GM23338 (cell line): ENCODE measurements at regions not wholly inside any gene's neighbourhood (a gene's known extent, or its start where the extent isn't known, plus 50 kb on each side); places are given as distances from the start of the nearest gene placed in this dataset.

ENCODE experiments used
- ATAC-seq: fragments of 200-7000 bp; cut with Tn5 transposase; 3 replicates; pipeline ENCODE4 v1.9.1; 2020
- DNase-seq: peaks from one replicate; pipeline ENCODE4 v3.0.0-alpha.2; 2015; ENCODE audit warnings: low spot score
- H2AFZ ChIP-seq: fragments of 200-600 bp; sonication (generic); 2 replicates; pipeline ENCODE4 v1.8.0; 2016; ENCODE audit warnings: antibody characterized with exemption, mild to moderate bottlenecking, moderate library complexity
- H3F3A ChIP-seq: fragments of 200-600 bp; sonication (generic); replicated peaks from 2 replicates; pipeline ENCODE4 v1.8.0; 2017; ENCODE audit warnings: antibody characterized with exemption, mixed run types, low read depth
- H3K27ac ChIP-seq: fragments of 200-600 bp; sonication (generic); 2 replicates; pipeline ENCODE4 v1.6.1; 2016; ENCODE audit warnings: low read depth
- H3K27me3 ChIP-seq: fragments of 200-600 bp; sonication (generic); 2 replicates; pipeline ENCODE4 v1.8.0; 2016; ENCODE audit warnings: mild to moderate bottlenecking, mixed run types, moderate library complexity; ENCODE audit not compliant: insufficient read depth
- H3K36me3 ChIP-seq: fragments of 200-600 bp; sonication (generic); 2 replicates; pipeline ENCODE4 v1.8.0; 2016; ENCODE audit warnings: mild to moderate bottlenecking; ENCODE audit not compliant: insufficient read depth
- H3K4me1 ChIP-seq: fragments of 200-600 bp; sonication (generic); 2 replicates; pipeline ENCODE4 v1.8.0; 2016; ENCODE audit warnings: mild to moderate bottlenecking, moderate library complexity; ENCODE audit not compliant: insufficient read depth
- H3K4me2 ChIP-seq: fragments of 200-600 bp; sonication (generic); 2 replicates; pipeline ENCODE4 v1.7.1; 2017; ENCODE audit warnings: mixed run types
- H3K4me3 ChIP-seq: fragments of 200-600 bp; sonication (generic); 2 replicates; pipeline ENCODE4 v1.6.1; 2016; ENCODE audit warnings: mixed run types
- H3K79me2 ChIP-seq: fragments of 200-600 bp; sonication (generic); replicated peaks from 2 replicates; pipeline ENCODE4 v1.8.0; 2017; ENCODE audit warnings: mild to moderate bottlenecking; ENCODE audit not compliant: insufficient read depth
- H3K9me2 ChIP-seq: fragments of 200-600 bp; sonication (generic); 2 replicates; pipeline ENCODE4 v1.8.0; 2017; ENCODE audit not compliant: insufficient read depth
- H4K20me1 ChIP-seq: fragments of 200-600 bp; sonication (generic); replicated peaks from 2 replicates; pipeline ENCODE4 v1.8.0; 2017; ENCODE audit warnings: mild to moderate bottlenecking; ENCODE audit not compliant: insufficient read depth
- H3K27ac Mint-ChIP-seq: 2 replicates; pipeline ENCODE4 v1.8.0; 2020; ENCODE audit warnings: inconsistent platforms, mild to moderate bottlenecking, moderate library complexity, mixed read lengths
- H3K27me3 Mint-ChIP-seq: 3 replicates; pipeline ENCODE4 v1.8.0; 2022; ENCODE audit warnings: low read depth, mild to moderate bottlenecking, moderate library complexity, mixed read lengths, inconsistent platforms; ENCODE audit not compliant: insufficient read depth, poor library complexity
- H3K36me3 Mint-ChIP-seq: 3 replicates; pipeline ENCODE4 v1.8.0; 2021; ENCODE audit warnings: low read depth, mild to moderate bottlenecking, inconsistent platforms, moderate library complexity, mixed read lengths
- H3K4me1 Mint-ChIP-seq: 3 replicates; pipeline ENCODE4 v1.8.0; 2020; ENCODE audit warnings: mild to moderate bottlenecking, inconsistent platforms, mixed read lengths
- H3K4me3 Mint-ChIP-seq: 3 replicates; pipeline ENCODE4 v1.8.0; 2021; ENCODE audit warnings: moderate library complexity, mild to moderate bottlenecking, inconsistent platforms, mixed read lengths
- H3K9me3 Mint-ChIP-seq: 3 replicates; pipeline ENCODE4 v1.8.0; 2020; ENCODE audit warnings: moderate library complexity, mild to moderate bottlenecking, inconsistent platforms, mixed read lengths
- CREB1 ChIP-seq: fragments of 250-450 bp; sonication (Bioruptor Pico); IDR thresholded peaks from 2 replicates; pipeline ENCODE4 v1.5.0; 2020; ENCODE audit warnings: low read depth, mild to moderate bottlenecking, moderate library complexity
- CTCF ChIP-seq, 2 experiments: fragments of 200-600 bp in 1 of 2; sonication (generic) in 1 of 2; conservative IDR thresholded peaks; 2 replicates each; pipeline versions ENCODE4 v1.5.1 to v1.6.1; 2016 to 2017; ENCODE audit warnings: antibody characterized with exemption in 2 of 2, low read depth in 2 of 2, mild to moderate bottlenecking in 2 of 2, moderate library complexity in 1 of 2
- EZH2 ChIP-seq: fragments of 200-600 bp; sonication (generic); IDR thresholded peaks from one replicate; pipeline ENCODE4 v1.8.0; 2017; ENCODE audit warnings: antibody characterized with exemption, mild to moderate bottlenecking, low read depth; ENCODE audit not compliant: unreplicated experiment
- EZH2phosphoT487 ChIP-seq: fragments of 200-600 bp; sonication (generic); IDR thresholded peaks from one replicate; pipeline ENCODE4 v1.8.1; 2018; ENCODE audit warnings: antibody characterized with exemption; ENCODE audit not compliant: unreplicated experiment
- JUNB ChIP-seq: IDR thresholded peaks from one replicate; pipeline ENCODE4 v1.6.1; 2016; ENCODE audit warnings: antibody characterized with exemption; ENCODE audit not compliant: unreplicated experiment
- NANOG ChIP-seq: IDR thresholded peaks from 2 replicates; pipeline ENCODE4 v1.6.1; 2016; ENCODE audit warnings: antibody characterized with exemption, borderline replicate concordance
- REST ChIP-seq: IDR thresholded peaks from one replicate; pipeline ENCODE4 v1.6.1; 2018; ENCODE audit warnings: antibody characterized with exemption; ENCODE audit not compliant: unreplicated experiment
- STAT1 ChIP-seq: IDR thresholded peaks from one replicate; pipeline ENCODE4 v1.6.1; 2016; ENCODE audit warnings: antibody characterized with exemption; ENCODE audit not compliant: unreplicated experiment
- ZNF114 ChIP-seq: fragments of 250-450 bp; sonication (Bioruptor Pico); IDR thresholded peaks from 2 replicates; pipeline ENCODE4 v1.5.0; 2020; ENCODE audit warnings: mild to moderate bottlenecking, moderate library complexity
- ZNF331 ChIP-seq: fragments of 250-450 bp; sonication (Bioruptor Pico); IDR thresholded peaks from 2 replicates; pipeline ENCODE4 v1.5.0; 2020; ENCODE audit warnings: low read depth, mild to moderate bottlenecking, moderate library complexity
- ZNF462 ChIP-seq: fragments of 250-450 bp; sonication (Bioruptor Pico); IDR thresholded peaks from 2 replicates; pipeline ENCODE4 v1.5.0; 2020; ENCODE audit warnings: mild to moderate bottlenecking, moderate library complexity

- no peak overlapping the region for H3K4me3 ChIP-seq
- Mint-ChIP-seq H3K27ac (no peak overlapping the region), H3K4me1 (peaks cover 30% of the 10 kb centered on the region), H3K36me3 (no peaks in the 10 kb centered on the region), H3K9me3 (peaks cover 3% of the 10 kb centered on the region; the same call in 1 of the 3 replicates), H3K27me3 (no peaks in the 10 kb centered on the region), H3K4me3 (no peak overlapping the region)
- H3K79me2 ChIP-seq: no peaks in the 10 kb centered on the region
- 0 out of 2 replicates have a peak, but pooled peaks cover 3% of the 10 kb centered on the region for H3K9me2 ChIP-seq
- TF ChIP-seq EZH2phosphoT487 (no peak), NANOG (no peak)
- ATAC-seq (no peak), DNase-seq (no peak)
- no peaks in the 10 kb centered on the region for H3K27me3 ChIP-seq
- no peaks in the 10 kb centered on the region for H3F3A ChIP-seq
- no peak overlapping the region for H2AFZ ChIP-seq
- H3K27ac ChIP-seq: no peak overlapping the region
- peaks cover 29% of the 10 kb centered on the region for H3K4me1 ChIP-seq
- H3K36me3 ChIP-seq: no peaks in the 10 kb centered on the region
- no peak overlapping the region for H3K4me2 ChIP-seq
- H4K20me1 ChIP-seq: no peaks in the 10 kb centered on the region
Observed at GRCh38 chr4:146029147-146029546, 90.5 kb upstream of the ZNF827 start.

- ATAC-seq: no peak
- H3K27me3 Mint-ChIP-seq: no peaks in the 10 kb centered on the region
- no peak overlapping the region for H3K4me3 ChIP-seq
- TF ChIP-seq ZNF331 (CRISPR knock-in tag): no peak
- TF ChIP-seq REST: no peak
- TF ChIP-seq EZH2phosphoT487: no peak
- no peak for TF ChIP-seq EZH2
- no peak for TF ChIP-seq CTCF (conservative IDR thresholded peaks at IDR 0.05; ENCODE audit: low read depth in 2 of 2)
- TF ChIP-seq JUNB: no peak
- TF ChIP-seq STAT1: no peak
- TF ChIP-seq NANOG: no peak
- TF ChIP-seq CREB1 (CRISPR knock-in tag): no peak
- TF ChIP-seq ZNF114 (CRISPR knock-in tag): no peak
- no peak for TF ChIP-seq ZNF462 (CRISPR knock-in tag)
Observed at GRCh38 chr4:146027761-146028160, 89.1 kb upstream of the ZNF827 start.

More at GRCh38 chr4:146027761-146028160, 89.1 kb upstream of the ZNF827 start:
- peaks cover 29% of the 10 kb centered on the region for H3K4me1 ChIP-seq
- 0 out of 2 replicates have a peak, but pooled peaks cover 3% of the 10 kb centered on the region for H3K9me2 ChIP-seq
- no peak for DNase-seq
- no peak overlapping the region for H3K27ac ChIP-seq
- no peak overlapping the region for H2AFZ ChIP-seq
- Mint-ChIP-seq H3K4me3 (no peak overlapping the region), H3K36me3 (no peaks in the 10 kb centered on the region), H3K4me1 (peaks cover 26% of the 10 kb centered on the region), H3K9me3 (no peaks in the 10 kb centered on the region), H3K27ac (no peak overlapping the region)
- H3F3A ChIP-seq: no peaks in the 10 kb centered on the region
- no peaks in the 10 kb centered on the region for H3K36me3 ChIP-seq
- no peaks in the 10 kb centered on the region for H3K27me3 ChIP-seq
- no peaks in the 10 kb centered on the region for H3K79me2 ChIP-seq
- no peaks in the 10 kb centered on the region for H4K20me1 ChIP-seq
- no peak overlapping the region for H3K4me2 ChIP-seq
